ENCODE measurements at regions not wholly inside any gene's neighbourhood (a gene's known extent, or its start where the extent isn't known, plus 50 kb on each side); places are given as distances from the start of the nearest gene placed in this dataset.

DNA sequence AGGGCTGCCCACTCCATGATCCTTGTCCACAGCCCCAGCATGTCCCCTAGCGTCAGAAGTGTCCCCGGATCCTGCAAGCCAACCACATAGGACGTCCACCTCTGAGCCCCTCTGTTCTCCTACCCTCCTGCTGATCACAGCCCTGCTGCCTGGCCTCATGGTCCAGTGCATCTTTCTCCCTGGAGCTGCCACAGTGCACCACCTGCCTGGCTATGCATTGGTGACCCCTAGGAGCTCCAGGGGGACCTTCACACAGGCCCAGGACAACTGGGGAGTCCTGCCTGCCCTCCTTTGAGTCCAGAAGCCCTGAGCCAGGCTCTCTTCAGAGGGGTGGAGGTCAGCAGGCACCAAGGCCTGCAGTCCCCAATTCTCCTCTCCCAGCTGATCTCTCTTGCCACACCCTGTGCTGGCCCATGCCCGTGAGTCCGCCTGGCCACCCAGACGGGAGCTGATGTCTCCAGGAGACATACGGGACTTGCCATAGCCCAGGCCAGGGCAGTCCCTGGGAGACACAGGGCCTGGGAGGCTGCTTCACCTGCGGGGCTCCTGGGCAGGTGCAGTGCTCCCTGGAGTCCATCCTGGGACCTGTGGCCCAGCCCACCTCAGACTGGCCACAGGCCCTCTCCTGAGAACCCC is 77.4 kb upstream of the RET start:
- no peak for DNase-seq

DNA sequence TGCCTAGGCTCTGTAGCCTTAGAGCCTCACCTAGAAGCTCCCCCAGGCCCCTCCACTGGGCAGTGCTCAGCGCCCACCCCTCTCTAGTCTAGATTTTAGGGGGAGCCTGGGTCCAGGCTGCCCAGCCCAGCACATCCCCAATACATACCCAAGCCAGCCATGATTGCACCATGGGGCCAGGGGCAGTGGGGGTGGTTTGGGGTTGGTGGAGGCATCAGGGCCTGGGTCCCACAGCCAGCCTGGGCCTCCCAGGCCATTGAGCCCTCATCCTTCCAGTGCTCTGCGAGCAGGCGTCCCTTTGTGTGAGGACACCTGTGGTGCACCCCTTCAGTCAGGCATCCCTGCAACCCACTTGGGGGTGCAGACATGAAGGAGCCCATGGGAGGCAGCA is 76.9 kb upstream of the RET start:
- intact Hi-C loops (cut with DNase I), result no loop called here
- Histone ChIP-seq H3K9me3 (ENCODE audit: control insufficient read depth, low read length) (no peaks in the 10 kb centered on the region), H3K27me3 (ENCODE audit: control insufficient read depth, insufficient read depth) (no peaks in the 10 kb centered on the region), H3K27ac (ENCODE audit: low read length) (no peak overlapping the region), H3K4me1 (ENCODE audit: control insufficient read depth, insufficient read depth, low read length) (no peaks in the 10 kb centered on the region), H3K4me3 (ENCODE audit: low read length) (no peak overlapping the region)
- 91% methylated on average over 3 of the region's 3 CpGs for WGBS
- ATAC-seq (no peak), DNase-seq (no peak)

More for the DNA sequence above, 77.4 kb upstream of the RET start:
- intact Hi-C loops (cut with DNase I), result no loop called here
- no peaks in the 10 kb centered on the region for H3K27me3 ChIP-seq (ENCODE audit: control insufficient read depth, insufficient read depth)
- no peaks in the 10 kb centered on the region for H3K4me1 ChIP-seq (ENCODE audit: control insufficient read depth, insufficient read depth, low read length)
- H3K4me3 ChIP-seq (ENCODE audit: low read length), result no peak overlapping the region
- no peak overlapping the region for H3K27ac ChIP-seq (ENCODE audit: low read length)
- no peak for ATAC-seq
- no peaks in the 10 kb centered on the region for H3K9me3 ChIP-seq (ENCODE audit: control insufficient read depth, low read length)
- WGBS, result 89% methylated on average over 8 of the region's 8 CpGs

DNA sequence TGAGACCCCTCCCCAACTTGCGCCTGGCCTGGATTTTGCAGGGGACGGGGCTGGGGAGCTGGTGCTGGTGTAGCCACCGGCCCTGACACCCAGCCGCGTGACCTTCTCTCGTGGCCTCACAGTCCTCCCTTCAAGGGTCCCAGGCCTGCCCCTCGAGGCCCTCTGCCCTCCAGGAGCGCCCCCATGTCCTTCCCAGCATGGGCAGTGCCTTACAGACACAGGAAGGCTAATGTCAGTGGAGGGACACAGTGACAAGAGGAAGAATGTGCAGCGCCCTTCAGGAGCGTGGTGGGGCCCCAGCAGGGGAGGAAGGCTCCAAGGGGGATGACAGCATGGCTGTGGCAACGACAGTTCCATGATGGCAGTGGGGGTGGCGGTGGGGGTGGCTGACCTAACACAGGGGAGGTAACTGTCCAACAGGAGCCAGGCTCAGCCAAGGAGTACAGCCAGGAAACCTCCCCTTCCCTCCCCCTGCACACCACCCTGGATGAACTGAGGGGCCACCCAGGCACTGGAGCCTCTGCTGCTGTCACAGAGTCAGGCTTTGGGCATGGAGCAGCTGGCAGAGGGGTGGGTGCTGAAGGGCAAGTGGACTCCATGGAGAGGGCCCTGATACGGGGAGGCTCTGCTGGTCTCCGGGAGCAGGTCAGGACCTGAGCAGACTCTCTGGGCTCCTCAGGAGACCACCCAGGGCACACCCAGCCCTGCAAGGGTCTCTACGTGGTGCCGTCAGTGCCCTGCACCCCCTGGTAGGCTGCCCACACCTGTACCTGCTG is 76.0 kb upstream of the RET start:
- Histone ChIP-seq H3K27me3 (ENCODE audit: control insufficient read depth, insufficient read depth) (no peaks in the 10 kb centered on the region), H3K9me3 (ENCODE audit: control insufficient read depth, low read length) (no peaks in the 10 kb centered on the region), H3K27ac (ENCODE audit: low read length) (no peak overlapping the region), H3K4me3 (ENCODE audit: low read length) (no peak overlapping the region), H3K4me1 (ENCODE audit: control insufficient read depth, insufficient read depth, low read length) (no peaks in the 10 kb centered on the region)
- no peak for DNase-seq
- intact Hi-C loops (cut with DNase I), result no loop called here
- no peak for ATAC-seq
- WGBS, result 69% methylated on average over 16 of the region's 16 CpGs

DNA sequence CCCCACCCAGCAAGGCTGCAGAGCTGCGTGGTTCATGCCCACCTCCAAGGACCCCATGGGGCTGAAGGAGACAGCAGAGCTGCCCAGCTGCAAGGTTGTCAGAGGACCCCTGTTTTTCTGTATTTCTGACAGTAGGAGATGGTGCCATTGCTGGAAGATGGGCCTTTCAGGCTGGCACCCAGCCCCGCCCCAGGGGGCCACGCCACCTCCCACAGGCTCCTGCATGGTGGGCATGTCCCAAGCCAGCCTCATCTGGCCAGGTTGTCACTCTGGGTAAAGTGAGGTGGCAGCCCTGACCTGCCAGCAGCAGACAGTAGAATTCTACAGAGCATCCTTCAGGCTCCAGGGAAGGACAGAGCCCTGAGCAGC is 75.5 kb upstream of the RET start:
- Histone ChIP-seq H3K27ac (ENCODE audit: low read length) (no peak overlapping the region), H3K9me3 (ENCODE audit: control insufficient read depth, low read length) (no peaks in the 10 kb centered on the region), H3K4me3 (ENCODE audit: low read length) (no peak overlapping the region), H3K27me3 (ENCODE audit: control insufficient read depth, insufficient read depth) (no peaks in the 10 kb centered on the region), H3K4me1 (ENCODE audit: control insufficient read depth, insufficient read depth, low read length) (no peaks in the 10 kb centered on the region)
- ATAC-seq, result no peak
- WGBS, result 94% methylated on average over 3 of the region's 3 CpGs
- no peak for DNase-seq
- intact Hi-C loops (cut with DNase I), result no loop called here

DNA sequence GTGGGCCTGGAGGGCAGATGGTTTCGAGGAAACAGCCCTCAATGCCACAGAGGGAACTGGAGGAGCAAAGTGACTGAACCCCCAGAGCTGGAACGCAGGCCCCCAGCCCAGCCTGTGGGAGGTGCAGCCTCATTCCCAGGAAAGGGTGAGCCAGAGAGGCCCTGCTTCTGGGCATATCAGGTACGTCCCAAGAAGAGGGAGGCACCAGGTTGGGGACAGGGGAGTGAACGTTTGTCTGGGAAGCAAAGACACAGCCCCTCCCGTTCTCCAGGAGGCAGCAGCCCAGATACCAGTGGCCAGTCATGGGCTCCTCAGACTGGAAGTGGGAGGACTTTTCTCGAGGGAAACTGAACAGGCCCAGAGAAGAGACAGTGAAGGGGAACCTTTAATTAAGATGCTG is 74.3 kb upstream of the RET start:
- Histone ChIP-seq H3K27me3 (ENCODE audit: control insufficient read depth, insufficient read depth) (no peaks in the 10 kb centered on the region), H3K9me3 (ENCODE audit: control insufficient read depth, low read length) (no peaks in the 10 kb centered on the region), H3K4me1 (ENCODE audit: control insufficient read depth, insufficient read depth, low read length) (no peaks in the 10 kb centered on the region), H3K27ac (ENCODE audit: low read length) (no peak overlapping the region), H3K4me3 (ENCODE audit: low read length) (no peak overlapping the region)
- intact Hi-C loops (cut with DNase I), result no loop called here
- WGBS, result 58% methylated on average over 6 of the region's 6 CpGs
- no peak for DNase-seq
- ATAC-seq, result no peak

DNA sequence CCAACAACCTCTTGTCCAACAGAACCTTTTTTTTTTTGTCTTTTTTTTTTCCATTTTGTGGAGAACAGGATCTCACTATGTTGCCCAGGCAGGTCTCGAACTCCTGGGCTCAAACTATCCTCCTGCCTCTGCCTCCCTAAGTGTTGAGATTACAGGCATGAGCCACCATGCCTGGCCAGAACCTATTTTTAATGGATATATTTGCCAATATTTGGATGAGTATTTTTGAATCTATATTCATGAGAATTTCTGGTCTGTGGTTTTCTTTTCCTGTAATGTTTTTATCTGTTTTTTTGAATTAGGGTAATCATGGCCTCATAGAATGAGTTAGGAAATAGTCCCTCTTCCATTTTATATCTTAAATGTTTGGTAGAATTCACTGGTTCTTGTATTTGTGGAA is 70.4 kb upstream of the RET start:
- intact Hi-C loops (cut with DNase I), result no loop called here
- Histone ChIP-seq H3K4me1 (ENCODE audit: control insufficient read depth, insufficient read depth, low read length) (no peaks in the 10 kb centered on the region), H3K27ac (ENCODE audit: low read length) (no peak overlapping the region), H3K27me3 (ENCODE audit: control insufficient read depth, insufficient read depth) (no peaks in the 10 kb centered on the region), H3K4me3 (ENCODE audit: low read length) (no peak overlapping the region), H3K9me3 (ENCODE audit: control insufficient read depth, low read length) (peaks cover 2% of the 10 kb centered on the region)
- DNase-seq (no peak), ATAC-seq (no peak)
- WGBS, result 83% methylated on average over 1 of the region's 1 CpG

DNA sequence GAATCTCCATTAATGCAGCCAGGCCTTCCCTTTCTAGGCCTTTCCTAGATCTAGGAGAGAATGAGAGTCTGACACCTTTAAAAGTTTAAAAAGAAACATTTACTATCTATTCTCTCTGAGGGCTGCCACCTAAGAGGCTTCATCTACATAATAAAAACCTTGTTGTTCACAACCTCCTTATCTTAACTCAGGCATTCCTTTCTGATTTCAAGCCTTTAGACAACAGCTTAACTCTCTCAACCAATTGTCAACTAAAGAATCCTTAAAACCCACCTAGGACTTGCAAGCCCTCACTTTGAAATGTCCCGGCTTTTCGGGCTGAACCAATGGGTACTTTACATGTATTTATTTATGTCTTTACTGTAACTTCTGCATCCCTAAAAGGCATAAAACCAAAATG is 64.3 kb upstream of the RET start:
- H3K4me1 ChIP-seq (ENCODE audit: control insufficient read depth, insufficient read depth, low read length), result no peaks in the 10 kb centered on the region
- H3K4me3 ChIP-seq (ENCODE audit: low read length), result no peak overlapping the region
- intact Hi-C loops (cut with DNase I), result no loop called here
- no peak for ATAC-seq
- H3K27ac ChIP-seq (ENCODE audit: low read length), result no peak overlapping the region
- H3K9me3 ChIP-seq (ENCODE audit: control insufficient read depth, low read length), result peaks cover 2% of the 10 kb centered on the region
- WGBS, result 79% methylated on average over 2 of the region's 2 CpGs
- DNase-seq, result no peak
- H3K27me3 ChIP-seq (ENCODE audit: control insufficient read depth, insufficient read depth), result no peaks in the 10 kb centered on the region

DNA sequence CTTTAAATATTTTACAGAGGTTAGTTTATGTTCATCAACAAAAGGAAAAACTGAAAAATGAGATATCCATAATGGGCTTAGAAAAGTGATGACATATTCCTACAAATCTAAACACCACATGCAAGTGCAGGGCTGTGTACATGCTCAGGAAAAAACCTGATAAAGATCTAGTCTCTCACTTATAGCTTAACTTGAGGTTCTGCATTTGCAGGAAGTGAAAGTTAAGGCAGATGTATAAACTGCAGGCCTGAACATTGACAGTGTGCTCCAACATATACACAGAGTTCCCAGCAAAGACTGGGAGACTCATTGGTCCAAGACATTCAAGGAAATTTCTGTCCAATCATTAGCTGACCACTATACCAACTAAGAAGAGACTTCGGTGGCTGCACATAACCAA is 63.8 kb upstream of the RET start:
- H3K4me1 ChIP-seq (ENCODE audit: control insufficient read depth, insufficient read depth, low read length), result no peaks in the 10 kb centered on the region
- intact Hi-C loops (cut with DNase I), result no loop called here
- WGBS, result 91% methylated on average over 1 of the region's 1 CpG

DNA sequence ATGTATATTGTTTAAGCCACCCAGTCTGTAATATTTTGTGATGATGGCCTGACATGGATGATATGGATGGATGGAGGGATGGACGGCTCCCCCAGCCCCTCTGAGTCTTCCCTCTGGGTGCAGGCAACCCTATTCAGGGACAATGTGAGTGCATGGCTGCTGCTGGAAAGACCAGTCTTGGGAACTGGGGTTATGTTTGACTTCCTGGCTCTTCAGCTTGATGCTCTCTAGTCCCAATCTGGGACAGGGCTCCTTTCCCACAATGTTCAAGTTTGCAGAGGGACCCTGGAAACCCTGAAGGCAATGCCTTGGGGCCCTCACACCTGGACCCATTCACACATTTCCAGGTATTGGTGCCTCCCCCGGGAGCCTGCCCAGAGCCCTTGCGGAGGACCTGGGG is 52.3 kb upstream of the RET start:
- Histone ChIP-seq H3K9me3 (ENCODE audit: control insufficient read depth, low read length) (no peaks in the 10 kb centered on the region), H3K4me3 (ENCODE audit: low read length) (no peak overlapping the region), H3K4me1 (ENCODE audit: control insufficient read depth, insufficient read depth, low read length) (no peaks in the 10 kb centered on the region), H3K27me3 (ENCODE audit: control insufficient read depth, insufficient read depth) (no peaks in the 10 kb centered on the region), H3K27ac (ENCODE audit: low read length) (no peak overlapping the region)
- DNase-seq, result peak in 1 of 3 donors; percentile 5
- ATAC-seq, result no peak
- 79% methylated on average over 3 of the region's 3 CpGs for WGBS
- intact Hi-C loops (cut with DNase I), result no loop called here

More for the DNA sequence above, 63.8 kb upstream of the RET start:
- Histone ChIP-seq H3K27me3 (ENCODE audit: control insufficient read depth, insufficient read depth) (no peaks in the 10 kb centered on the region), H3K9me3 (ENCODE audit: control insufficient read depth, low read length) (peaks cover 2% of the 10 kb centered on the region), H3K27ac (ENCODE audit: low read length) (no peak overlapping the region), H3K4me3 (ENCODE audit: low read length) (no peak overlapping the region)
- no peak for ATAC-seq
- no peak for DNase-seq

DNA sequence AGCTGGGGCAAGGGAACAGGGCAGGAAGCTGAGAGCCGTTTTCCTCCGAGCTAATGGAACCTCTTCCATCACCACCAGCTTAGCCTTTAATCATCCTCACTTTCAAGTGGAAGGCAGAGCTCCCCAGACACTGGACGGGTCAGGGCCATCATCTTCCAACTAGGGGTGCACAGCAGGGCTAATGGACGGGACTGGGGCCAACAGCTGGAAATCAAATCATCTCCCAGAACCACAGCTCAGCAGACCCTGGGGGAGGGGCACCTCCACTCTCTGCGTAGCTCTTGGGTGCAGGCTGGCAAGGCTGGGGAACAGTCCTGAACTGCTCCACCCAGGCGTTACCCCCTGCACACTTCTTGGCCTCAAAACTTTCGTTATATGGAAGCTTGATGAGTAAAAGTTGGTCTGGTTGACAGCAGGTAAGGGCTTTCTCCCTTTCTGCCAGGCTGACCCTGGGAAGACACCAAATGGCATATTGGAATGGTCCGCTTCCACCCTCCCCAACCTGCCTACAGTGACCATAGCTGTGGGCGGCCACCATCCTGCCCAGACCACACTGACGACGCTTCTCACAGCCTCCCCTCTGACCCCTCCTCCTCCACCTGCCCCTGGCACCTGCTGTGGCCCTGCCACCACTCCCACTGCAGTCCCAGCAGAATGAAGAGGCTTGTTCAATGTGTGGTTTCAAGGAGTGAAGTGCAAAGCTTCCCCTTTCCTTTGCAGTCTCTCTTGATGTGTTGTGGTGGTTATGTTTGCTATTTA is 51.7 kb upstream of the RET start:
- no peak overlapping the region for H3K27ac ChIP-seq (ENCODE audit: low read length)
- intact Hi-C loops (cut with DNase I), result no loop called here
- H3K4me3 ChIP-seq (ENCODE audit: low read length), result no peak overlapping the region
- no peaks in the 10 kb centered on the region for H3K9me3 ChIP-seq (ENCODE audit: control insufficient read depth, low read length)
- ATAC-seq (no peak), DNase-seq (no peak)
- no peaks in the 10 kb centered on the region for H3K27me3 ChIP-seq (ENCODE audit: control insufficient read depth, insufficient read depth)
- 68% methylated on average over 11 of the region's 11 CpGs for WGBS
- H3K4me1 ChIP-seq (ENCODE audit: control insufficient read depth, insufficient read depth, low read length), result no peaks in the 10 kb centered on the region

Measured in right cardiac atrium (tissue), 5 donors.